ENCODE measurements at regions not wholly inside any gene's neighbourhood (a gene's known extent, or its start where the extent isn't known, plus 50 kb on each side); places are given as distances from the start of the nearest gene placed in this dataset.
"Not testable (repeated sequence)": the region's sequence is repeated elsewhere in the genome, so short reads cannot be mapped to it uniquely, and the experiment has no call there.

GRCh38 chr15:69552057-69552815 lies 99.6 kb downstream of the RPLP1 start:
- no peak for DNase-seq (ENCODE audit: low spot score)

GRCh38 chr15:69553686-69554085 lies 101.1 kb downstream of the RPLP1 start:
- ATAC-seq (peak; percentile 43), DNase-seq (ENCODE audit: low spot score) (no peak)

More at GRCh38 chr15:69552057-69552815, 99.6 kb downstream of the RPLP1 start:
- ATAC-seq, result no peak

- ATAC-seq (peak; percentile 17), DNase-seq (ENCODE audit: low spot score) (no peak)
Measured at GRCh38 chr15:69554279-69554961, 101.8 kb downstream of the RPLP1 start.

GRCh38 chr15:69555080-69555479 lies 102.5 kb downstream of the RPLP1 start:
- no peak for ATAC-seq
- DNase-seq (ENCODE audit: low spot score), result no peak

GRCh38 chr15:69556344-69556743 lies 103.7 kb downstream of the RPLP1 start:
- ATAC-seq, result peak; percentile 53
- DNase-seq (ENCODE audit: low spot score), result peak; percentile 64

GRCh38 chr15:69557020-69557706 lies 104.5 kb downstream of the RPLP1 start:
- peak; percentile 87 for DNase-seq (ENCODE audit: low spot score)
- ATAC-seq, result peak; percentile 62

GRCh38 chr15:69557707-69558409 lies 105.2 kb downstream of the RPLP1 start:
- DNase-seq (ENCODE audit: low spot score) (no peak), ATAC-seq (no peak)

- ATAC-seq (no peak), DNase-seq (ENCODE audit: low spot score) (no peak)
Measured at GRCh38 chr15:69559440-69560190, 107.0 kb downstream of the RPLP1 start.

- ATAC-seq (peak; percentile 63), DNase-seq (ENCODE audit: low spot score) (peak; percentile 96)
Measured at GRCh38 chr15:69561071-69561784, 108.6 kb downstream of the RPLP1 start.

GRCh38 chr15:69562116-69562515 lies 109.5 kb downstream of the RPLP1 start:
- DNase-seq (ENCODE audit: low spot score) (no peak), ATAC-seq (peak; percentile 17)

- ATAC-seq (peak; percentile 72), DNase-seq (ENCODE audit: low spot score) (peak; percentile 86)
Measured at GRCh38 chr15:69562564-69562963, 109.9 kb downstream of the RPLP1 start.

GRCh38 chr15:69565066-69565655 lies 112.5 kb downstream of the RPLP1 start:
- no peak for DNase-seq (ENCODE audit: low spot score)
- no peak for ATAC-seq

- not testable (repeated sequence) for ATAC-seq; DNase-seq (ENCODE audit: low spot score)
Measured at GRCh38 chr15:69567238-69567760, 114.7 kb downstream of the RPLP1 start.

- no peak for DNase-seq (ENCODE audit: low spot score)
- ATAC-seq, result no peak
Measured at GRCh38 chr15:69568173-69569009, 115.8 kb downstream of the RPLP1 start.

GRCh38 chr15:69570454-69570853 lies 117.8 kb downstream of the RPLP1 start:
- no peak for DNase-seq (ENCODE audit: low spot score)
- no peak for ATAC-seq

- DNase-seq (ENCODE audit: low spot score) (no peak), ATAC-seq (no peak)
Measured at GRCh38 chr15:69570997-69571396, 118.4 kb downstream of the RPLP1 start.

- not testable (repeated sequence) for ATAC-seq; DNase-seq (ENCODE audit: low spot score)
Measured at GRCh38 chr15:69573278-69573677, 120.7 kb downstream of the RPLP1 start.

- DNase-seq (ENCODE audit: low spot score), result no peak
- ATAC-seq, result no peak
Measured at GRCh38 chr15:69573815-69574475, 121.3 kb downstream of the RPLP1 start.

Data from left lobe of liver (tissue), 2 donors.